ENCODE measurements at regions not wholly inside any gene's neighbourhood (a gene's known extent, or its start where the extent isn't known, plus 50 kb on each side); places are given as distances from the start of the nearest gene placed in this dataset.
"Not testable (repeated sequence)": the region's sequence is repeated elsewhere in the genome, so short reads cannot be mapped to it uniquely, and the experiment has no call there.

GRCh38 chr6:76165471-76166221, 93.2 kb upstream of the IMPG1 start:
- H3K4me1 Mint-ChIP-seq = no peaks in the 10 kb centered on the region
- H3K27me3 Mint-ChIP-seq (ENCODE audit: insufficient read depth) = no peaks in the 10 kb centered on the region
- H3K4me3 Mint-ChIP-seq = no peak overlapping the region
- peaks cover 4% of the 10 kb centered on the region for H3K9me3 ChIP-seq (ENCODE audit: control insufficient read depth, low read length)
- H3K4me1 ChIP-seq (ENCODE audit: control insufficient read depth, insufficient read depth, low read length) = no peaks in the 10 kb centered on the region
- WGBS, 2 experiments (ENCODE audit: insufficient coverage in 1 of 2, insufficient read length in 1 of 2) = 92 to 94% methylated on average over 16 to 23 of the region's 23 CpGs
- H3K9ac ChIP-seq (ENCODE audit: extremely low read depth, low read length, poor library complexity, severe bottlenecking) = no peak overlapping the region
- H3K27me3 ChIP-seq (ENCODE audit: control insufficient read depth, insufficient read depth, low read length, poor library complexity, severe bottlenecking) = no peaks in the 10 kb centered on the region
- TF ChIP-seq, protein P1, sequence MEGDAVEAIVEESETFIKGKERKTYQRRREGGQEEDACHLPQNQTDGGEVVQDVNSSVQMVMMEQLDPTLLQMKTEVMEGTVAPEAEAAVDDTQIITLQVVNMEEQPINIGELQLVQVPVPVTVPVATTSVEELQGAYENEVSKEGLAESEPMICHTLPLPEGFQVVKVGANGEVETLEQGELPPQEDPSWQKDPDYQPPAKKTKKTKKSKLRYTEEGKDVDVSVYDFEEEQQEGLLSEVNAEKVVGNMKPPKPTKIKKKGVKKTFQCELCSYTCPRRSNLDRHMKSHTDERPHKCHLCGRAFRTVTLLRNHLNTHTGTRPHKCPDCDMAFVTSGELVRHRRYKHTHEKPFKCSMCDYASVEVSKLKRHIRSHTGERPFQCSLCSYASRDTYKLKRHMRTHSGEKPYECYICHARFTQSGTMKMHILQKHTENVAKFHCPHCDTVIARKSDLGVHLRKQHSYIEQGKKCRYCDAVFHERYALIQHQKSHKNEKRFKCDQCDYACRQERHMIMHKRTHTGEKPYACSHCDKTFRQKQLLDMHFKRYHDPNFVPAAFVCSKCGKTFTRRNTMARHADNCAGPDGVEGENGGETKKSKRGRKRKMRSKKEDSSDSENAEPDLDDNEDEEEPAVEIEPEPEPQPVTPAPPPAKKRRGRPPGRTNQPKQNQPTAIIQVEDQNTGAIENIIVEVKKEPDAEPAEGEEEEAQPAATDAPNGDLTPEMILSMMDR (conservative IDR thresholded peaks at IDR 0.05) = no peak
- H3K36me3 ChIP-seq (ENCODE audit: control insufficient read depth, insufficient read depth, low read length) = no peaks in the 10 kb centered on the region
- H3K36me3 Mint-ChIP-seq (ENCODE audit: low read depth) = no peaks in the 10 kb centered on the region
- H3K27ac ChIP-seq (ENCODE audit: low read depth, low read length) = no peak overlapping the region
- H3K27ac Mint-ChIP-seq = no peak overlapping the region
- H3K4me3 ChIP-seq (ENCODE audit: low read length) = no peak overlapping the region
- no peak for DNase-seq
- peaks cover 7% of the 10 kb centered on the region for H3K9me3 Mint-ChIP-seq

- Histone ChIP-seq H3K4me1 (ENCODE audit: control insufficient read depth, insufficient read depth, low read length) (no peaks in the 10 kb centered on the region), H3K36me3 (ENCODE audit: control insufficient read depth, insufficient read depth, low read length) (no peaks in the 10 kb centered on the region), H3K9ac (ENCODE audit: extremely low read depth, low read length, poor library complexity, severe bottlenecking) (no peak overlapping the region), H3K4me3 (ENCODE audit: low read length) (no peak overlapping the region), H3K27ac (ENCODE audit: low read depth, low read length) (no peak overlapping the region), H3K9me3 (ENCODE audit: control insufficient read depth, low read length) (peaks cover 21% of the 10 kb centered on the region), H3K27me3 (ENCODE audit: control insufficient read depth, insufficient read depth, low read length, poor library complexity, severe bottlenecking) (no peaks in the 10 kb centered on the region)
- no peaks in the 10 kb centered on the region for H3K4me1 Mint-ChIP-seq
- TF ChIP-seq, protein P1 (conservative IDR thresholded peaks at IDR 0.05) = no peak
- H3K9me3 Mint-ChIP-seq = peaks cover 34% of the 10 kb centered on the region
- no peaks in the 10 kb centered on the region for H3K27me3 Mint-ChIP-seq (ENCODE audit: insufficient read depth)
- H3K27ac Mint-ChIP-seq = no peak overlapping the region
- H3K4me3 Mint-ChIP-seq = no peak overlapping the region
- DNase-seq = no peak
- 40 to 57% methylated on average over 1 to 2 of the region's 2 CpGs for WGBS, 2 experiments (ENCODE audit: insufficient coverage in 1 of 2, insufficient read length in 1 of 2)
- no peaks in the 10 kb centered on the region for H3K36me3 Mint-ChIP-seq (ENCODE audit: low read depth)
Observed at GRCh38 chr6:76162811-76163210, 90.3 kb upstream of the IMPG1 start.

DNA sequence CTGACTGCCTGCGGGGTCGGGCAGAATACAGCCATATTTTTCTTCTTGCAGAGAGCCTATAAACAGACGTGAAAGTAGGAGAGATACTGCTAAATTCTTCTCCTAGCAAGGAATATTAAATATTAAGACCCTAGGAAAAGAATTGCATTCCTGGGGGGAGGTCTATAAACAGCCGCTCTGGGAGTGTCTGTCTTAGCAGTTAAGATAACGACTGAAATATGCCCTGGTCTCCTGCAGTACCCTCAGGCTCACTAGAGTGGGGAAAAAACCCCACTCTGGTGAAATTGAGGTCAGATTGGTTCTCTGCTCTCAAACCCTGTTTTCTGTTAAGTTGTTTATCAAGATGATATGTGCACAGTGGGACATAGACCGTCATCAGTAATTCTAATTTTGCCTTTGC, 85.3 kb upstream of the IMPG1 start:
- not testable (repeated sequence) for H3K27me3 ChIP-seq (ENCODE audit: control insufficient read depth, insufficient read depth, low read length, poor library complexity, severe bottlenecking); H3K27ac ChIP-seq (ENCODE audit: low read depth, low read length); H3K27ac Mint-ChIP-seq; H3K36me3 ChIP-seq (ENCODE audit: control insufficient read depth, insufficient read depth, low read length); H3K4me1 ChIP-seq (ENCODE audit: control insufficient read depth, insufficient read depth, low read length); H3K9ac ChIP-seq (ENCODE audit: extremely low read depth, low read length, poor library complexity, severe bottlenecking); H3K4me3 ChIP-seq (ENCODE audit: low read length); H3K4me3 Mint-ChIP-seq; H3K4me1 Mint-ChIP-seq; DNase-seq; H3K36me3 Mint-ChIP-seq (ENCODE audit: low read depth); H3K27me3 Mint-ChIP-seq (ENCODE audit: insufficient read depth)
- H3K9me3 ChIP-seq (ENCODE audit: control insufficient read depth, low read length) = peaks cover 20% of the 10 kb centered on the region
- 93 to 95% methylated on average over 2 to 6 of the region's 6 CpGs for WGBS, 2 experiments (ENCODE audit: insufficient coverage in 1 of 2, insufficient read length in 1 of 2)
- H3K9me3 Mint-ChIP-seq = peaks cover 38% of the 10 kb centered on the region
